ENCODE measurements at regions not wholly inside any gene's neighbourhood (a gene's known extent, or its start where the extent isn't known, plus 50 kb on each side); places are given as distances from the start of the nearest gene placed in this dataset.

- no peak for TF ChIP-seq YY1 (IDR thresholded peaks at IDR 0.05; ENCODE audit: insufficient read depth, insufficient read length)
- no peak for TF ChIP-seq ZNF274 (IDR thresholded peaks at IDR 0.05; ENCODE audit: low read depth, low read length)
- TF ChIP-seq SUZ12 (IDR thresholded peaks at IDR 0.05; ENCODE audit: extremely low read depth, insufficient read depth, insufficient read length): no peak
- Histone ChIP-seq H3K4me3 (ENCODE audit: insufficient read length, low read depth) (no peak overlapping the region), H3K36me3 (ENCODE audit: insufficient read depth, insufficient read length, low read length) (peaks cover 11% of the 10 kb centered on the region), H3K4me1 (ENCODE audit: insufficient read depth, insufficient read length) (no peaks in the 10 kb centered on the region), H3K27me3 (ENCODE audit: insufficient read depth, insufficient read length) (no peaks in the 10 kb centered on the region), H3K9ac (ENCODE audit: insufficient read length, low read depth) (no peak overlapping the region), H3K9me3 (ENCODE audit: insufficient read depth, low read length) (no peaks in the 10 kb centered on the region)
- no peak for DNase-seq (ENCODE audit: low read depth, low spot score)
Observed at GRCh38 chr22:25492162-25492561, 72.3 kb upstream of the GRK3 start.

GRCh38 chr22:25492841-25493734 is 71.4 kb upstream of the GRK3 start:
- no peak overlapping the region for H3K9ac ChIP-seq (ENCODE audit: insufficient read length, low read depth)
- H3K9me3 ChIP-seq (ENCODE audit: insufficient read depth, low read length): no peaks in the 10 kb centered on the region
- no peaks in the 10 kb centered on the region for H3K4me1 ChIP-seq (ENCODE audit: insufficient read depth, insufficient read length)
- peaks cover 11% of the 10 kb centered on the region for H3K36me3 ChIP-seq (ENCODE audit: insufficient read depth, insufficient read length, low read length)
- H3K27me3 ChIP-seq (ENCODE audit: insufficient read depth, insufficient read length): no peaks in the 10 kb centered on the region
- H3K4me3 ChIP-seq (ENCODE audit: insufficient read length, low read depth): no peak overlapping the region
- no peak for TF ChIP-seq YY1 (IDR thresholded peaks at IDR 0.05; ENCODE audit: insufficient read depth, insufficient read length)
- TF ChIP-seq SUZ12 (IDR thresholded peaks at IDR 0.05; ENCODE audit: extremely low read depth, insufficient read depth, insufficient read length): no peak
- no peak for TF ChIP-seq ZNF274 (IDR thresholded peaks at IDR 0.05; ENCODE audit: low read depth, low read length)
- no peak for DNase-seq (ENCODE audit: low read depth, low spot score)

- no peak overlapping the region for H3K4me3 ChIP-seq (ENCODE audit: insufficient read length, low read depth)
- H3K9me3 ChIP-seq (ENCODE audit: insufficient read depth, low read length): no peaks in the 10 kb centered on the region
- H3K9ac ChIP-seq (ENCODE audit: insufficient read length, low read depth): no peak overlapping the region
- H3K4me1 ChIP-seq (ENCODE audit: insufficient read depth, insufficient read length): no peaks in the 10 kb centered on the region
- TF ChIP-seq ZNF274 (IDR thresholded peaks at IDR 0.05; ENCODE audit: low read depth, low read length): no peak
- TF ChIP-seq SUZ12 (IDR thresholded peaks at IDR 0.05; ENCODE audit: extremely low read depth, insufficient read depth, insufficient read length): no peak
- TF ChIP-seq YY1 (IDR thresholded peaks at IDR 0.05; ENCODE audit: insufficient read depth, insufficient read length): no peak
- H3K27me3 ChIP-seq (ENCODE audit: insufficient read depth, insufficient read length): no peaks in the 10 kb centered on the region
- peaks cover 10% of the 10 kb centered on the region for H3K36me3 ChIP-seq (ENCODE audit: insufficient read depth, insufficient read length, low read length)
- no peak for DNase-seq (ENCODE audit: low read depth, low spot score)
Observed at GRCh38 chr22:25493794-25494193, 70.7 kb upstream of the GRK3 start.

GRCh38 chr22:25494774-25495173 is 69.7 kb upstream of the GRK3 start:
- no peaks in the 10 kb centered on the region for H3K4me1 ChIP-seq (ENCODE audit: insufficient read depth, insufficient read length)
- H3K9me3 ChIP-seq (ENCODE audit: insufficient read depth, low read length): no peaks in the 10 kb centered on the region
- H3K27me3 ChIP-seq (ENCODE audit: insufficient read depth, insufficient read length): no peaks in the 10 kb centered on the region
- H3K36me3 ChIP-seq (ENCODE audit: insufficient read depth, insufficient read length, low read length): peaks cover 6% of the 10 kb centered on the region
- TF ChIP-seq ZNF274 (IDR thresholded peaks at IDR 0.05; ENCODE audit: low read depth, low read length) (no peak), YY1 (IDR thresholded peaks at IDR 0.05; ENCODE audit: insufficient read depth, insufficient read length) (no peak), SUZ12 (IDR thresholded peaks at IDR 0.05; ENCODE audit: extremely low read depth, insufficient read depth, insufficient read length) (no peak)
- DNase-seq (ENCODE audit: low read depth, low spot score): no peak
- H3K9ac ChIP-seq (ENCODE audit: insufficient read length, low read depth): no peak overlapping the region
- H3K4me3 ChIP-seq (ENCODE audit: insufficient read length, low read depth): no peak overlapping the region

GRCh38 chr22:25495285-25495684 is 69.2 kb upstream of the GRK3 start:
- H3K4me1 ChIP-seq (ENCODE audit: insufficient read depth, insufficient read length): no peaks in the 10 kb centered on the region
- no peak overlapping the region for H3K4me3 ChIP-seq (ENCODE audit: insufficient read length, low read depth)
- no peak overlapping the region for H3K9ac ChIP-seq (ENCODE audit: insufficient read length, low read depth)
- H3K9me3 ChIP-seq (ENCODE audit: insufficient read depth, low read length): no peaks in the 10 kb centered on the region
- no peaks in the 10 kb centered on the region for H3K27me3 ChIP-seq (ENCODE audit: insufficient read depth, insufficient read length)
- no peak for DNase-seq (ENCODE audit: low read depth, low spot score)
- no peak for TF ChIP-seq ZNF274 (IDR thresholded peaks at IDR 0.05; ENCODE audit: low read depth, low read length)
- H3K36me3 ChIP-seq (ENCODE audit: insufficient read depth, insufficient read length, low read length): peaks cover 6% of the 10 kb centered on the region

GRCh38 chr22:25496396-25497064 is 67.9 kb upstream of the GRK3 start:
- no peaks in the 10 kb centered on the region for H3K4me1 ChIP-seq (ENCODE audit: insufficient read depth, insufficient read length)
- no peak for DNase-seq (ENCODE audit: low read depth, low spot score)
- H3K36me3 ChIP-seq (ENCODE audit: insufficient read depth, insufficient read length, low read length): peaks cover 2% of the 10 kb centered on the region
- TF ChIP-seq YY1 (IDR thresholded peaks at IDR 0.05; ENCODE audit: insufficient read depth, insufficient read length): no peak
- no peak for TF ChIP-seq ZNF274 (IDR thresholded peaks at IDR 0.05; ENCODE audit: low read depth, low read length)
- no peak for TF ChIP-seq SUZ12 (IDR thresholded peaks at IDR 0.05; ENCODE audit: extremely low read depth, insufficient read depth, insufficient read length)
- no peaks in the 10 kb centered on the region for H3K9me3 ChIP-seq (ENCODE audit: insufficient read depth, low read length)
- no peak overlapping the region for H3K4me3 ChIP-seq (ENCODE audit: insufficient read length, low read depth)
- H3K9ac ChIP-seq (ENCODE audit: insufficient read length, low read depth): no peak overlapping the region
- H3K27me3 ChIP-seq (ENCODE audit: insufficient read depth, insufficient read length): no peaks in the 10 kb centered on the region

- TF ChIP-seq YY1 (IDR thresholded peaks at IDR 0.05; ENCODE audit: insufficient read depth, insufficient read length) (no peak), SUZ12 (IDR thresholded peaks at IDR 0.05; ENCODE audit: extremely low read depth, insufficient read depth, insufficient read length) (no peak), ZNF274 (IDR thresholded peaks at IDR 0.05; ENCODE audit: low read depth, low read length) (no peak)
- no peak overlapping the region for H3K9ac ChIP-seq (ENCODE audit: insufficient read length, low read depth)
- no peaks in the 10 kb centered on the region for H3K4me1 ChIP-seq (ENCODE audit: insufficient read depth, insufficient read length)
- H3K27me3 ChIP-seq (ENCODE audit: insufficient read depth, insufficient read length): no peaks in the 10 kb centered on the region
- no peaks in the 10 kb centered on the region for H3K9me3 ChIP-seq (ENCODE audit: insufficient read depth, low read length)
- DNase-seq (ENCODE audit: low read depth, low spot score): no peak
- H3K4me3 ChIP-seq (ENCODE audit: insufficient read length, low read depth): no peak overlapping the region
- peaks cover 3% of the 10 kb centered on the region for H3K36me3 ChIP-seq (ENCODE audit: insufficient read depth, insufficient read length, low read length)
Observed at GRCh38 chr22:25497181-25497641, 67.3 kb upstream of the GRK3 start.

Data from NT2/D1 (cell line).